Mesendoderm (in vitro differentiated cells): ENCODE measurements at regions not wholly inside any gene's neighbourhood (a gene's known extent, or its start where the extent isn't known, plus 50 kb on each side); places are given as distances from the start of the nearest gene placed in this dataset.

Source experiments
- DNase-seq: peaks from one replicate; pipeline ENCODE4 v3.0.0; 2013
- H2AK5ac ChIP-seq: 2 replicates; pipeline ENCODE4 v1.6.1; 2013; ENCODE audit warnings: low read length, inconsistent platforms
- H2BK120ac ChIP-seq: 2 replicates; pipeline ENCODE4 v1.6.1; 2013; ENCODE audit warnings: low read depth, mild to moderate bottlenecking, low read length, moderate library complexity, mixed read lengths
- H2BK15ac ChIP-seq: replicated peaks from 2 replicates; pipeline ENCODE4 v1.6.1; 2013; ENCODE audit warnings: low read depth, mild to moderate bottlenecking, moderate library complexity
- H2BK5ac ChIP-seq: 2 replicates; pipeline ENCODE4 v1.6.1; 2013; ENCODE audit warnings: low read length, inconsistent platforms
- H3K18ac ChIP-seq: 2 replicates; pipeline ENCODE4 v1.6.1; 2013; ENCODE audit warnings: mild to moderate bottlenecking, low read length, mixed read lengths
- H3K23ac ChIP-seq: one replicate; pipeline ENCODE4 v1.6.1; 2013; ENCODE audit warnings: low read length
- H3K27ac ChIP-seq: 2 replicates; pipeline ENCODE4 v1.5.1; 2013; ENCODE audit warnings: low read depth, mild to moderate bottlenecking, inconsistent platforms, low read length, moderate library complexity
- H3K27me3 ChIP-seq: 2 replicates; pipeline ENCODE4 v1.6.1; 2013; ENCODE audit warnings: low read length, control low read depth, mild to moderate bottlenecking, inconsistent platforms; ENCODE audit not compliant: insufficient read depth, poor library complexity
- H3K36me3 ChIP-seq: 2 replicates; pipeline ENCODE4 v1.6.1; 2013; ENCODE audit warnings: low read length, inconsistent platforms; ENCODE audit not compliant: control insufficient read depth, insufficient read depth
- H3K4ac ChIP-seq: one replicate; pipeline ENCODE4 v1.6.1; 2013; ENCODE audit warnings: low read depth, mild to moderate bottlenecking, low read length, moderate library complexity
- H3K4me1 ChIP-seq: 2 replicates; pipeline ENCODE4 v1.6.1; 2013; ENCODE audit warnings: low read depth, low read length, inconsistent platforms; ENCODE audit not compliant: control insufficient read depth
- H3K4me2 ChIP-seq: 2 replicates; pipeline ENCODE4 v1.6.1; 2013; ENCODE audit warnings: low read length
- H3K4me3 ChIP-seq: 2 replicates; pipeline ENCODE4 v1.5.1; 2013; ENCODE audit warnings: mild to moderate bottlenecking, low read length
- H3K56ac ChIP-seq: one replicate; pipeline ENCODE4 v1.6.1; 2013; ENCODE audit warnings: low read length
- H3K79me1 ChIP-seq: 2 replicates; pipeline ENCODE4 v1.6.1; 2013; ENCODE audit warnings: low read length, inconsistent platforms
- H3K79me2 ChIP-seq: 2 replicates; pipeline ENCODE4 v1.6.1; 2013; ENCODE audit warnings: mild to moderate bottlenecking, low read length; ENCODE audit not compliant: control insufficient read depth, insufficient read depth
- H3K9ac ChIP-seq: 2 replicates; pipeline ENCODE4 v1.6.1; 2013; ENCODE audit warnings: low read length, inconsistent platforms
- H4K5ac ChIP-seq: one replicate; pipeline ENCODE4 v1.6.1; 2013; ENCODE audit warnings: low read length
- H4K8ac ChIP-seq: one replicate; pipeline ENCODE4 v1.6.1; 2013; ENCODE audit warnings: low read depth, mild to moderate bottlenecking, control low read depth, low read length, moderate library complexity
- WGBS: extraction: QIAGEN DNeasy Blood & Tissue Kit; methylation state at CpG from one replicate; pipeline ENCODE4 v1.1.7; 2013; ENCODE audit warnings: low lambda C conversion rate, missing lambda C conversion rate; ENCODE audit not compliant: insufficient coverage; ENCODE audit errors: extremely low coverage; 5-methylcytosine and 5-hydroxymethylcytosine counted together

- Histone ChIP-seq H3K27me3 (no peaks in the 10 kb centered on the region), H3K4me1 (no peaks in the 10 kb centered on the region), H2BK15ac (no peak overlapping the region), H3K4me2 (no peak overlapping the region), H3K79me2 (no peaks in the 10 kb centered on the region), H4K5ac (no peak overlapping the region), H3K4ac (no peak overlapping the region), H3K9ac (no peak overlapping the region), H2BK120ac (no peak overlapping the region), H4K8ac (no peak overlapping the region), H3K56ac (no peak overlapping the region), H2AK5ac (no peak overlapping the region), H3K27ac (no peak overlapping the region), H3K4me3 (no peak overlapping the region), H3K18ac (no peak overlapping the region), H3K36me3 (no peaks in the 10 kb centered on the region), H3K79me1 (no peaks in the 10 kb centered on the region), H3K23ac (no peak overlapping the region), H2BK5ac (no peak overlapping the region)
- WGBS = no CpG with 5 or more reads among the region's 5 CpGs
- DNase-seq = no peak
Observed at GRCh38 chr5:98130261-98131035, 643.0 kb upstream of the RGMB start.

- Histone ChIP-seq H3K4ac (no peak overlapping the region), H3K79me1 (no peaks in the 10 kb centered on the region), H3K23ac (no peak overlapping the region), H3K79me2 (no peaks in the 10 kb centered on the region), H3K9ac (no peak overlapping the region), H3K18ac (no peak overlapping the region), H3K56ac (no peak overlapping the region), H3K4me3 (no peak overlapping the region), H3K36me3 (no peaks in the 10 kb centered on the region), H4K8ac (no peak overlapping the region), H3K4me2 (no peak overlapping the region), H2BK15ac (no peak overlapping the region), H3K4me1 (no peaks in the 10 kb centered on the region), H2BK5ac (no peak overlapping the region), H4K5ac (no peak overlapping the region), H2BK120ac (no peak overlapping the region), H3K27me3 (no peaks in the 10 kb centered on the region), H2AK5ac (no peak overlapping the region), H3K27ac (no peak overlapping the region)
- no peak for DNase-seq
- no CpG with 5 or more reads among the region's 1 CpG for WGBS
Observed at GRCh38 chr5:98144116-98144515, 629.3 kb upstream of the RGMB start.

GRCh38 chr5:98144710-98145109 lies 628.8 kb upstream of the RGMB start:
- H3K56ac ChIP-seq = no peak overlapping the region
- H2BK5ac ChIP-seq = no peak overlapping the region
- no peaks in the 10 kb centered on the region for H3K27me3 ChIP-seq
- no peak overlapping the region for H3K4ac ChIP-seq
- no peaks in the 10 kb centered on the region for H3K4me1 ChIP-seq
- no peak overlapping the region for H3K18ac ChIP-seq
- DNase-seq = no peak
- no peak overlapping the region for H2BK15ac ChIP-seq
- no peaks in the 10 kb centered on the region for H3K79me1 ChIP-seq
- H3K36me3 ChIP-seq = no peaks in the 10 kb centered on the region
- H3K4me3 ChIP-seq = no peak overlapping the region
- H3K23ac ChIP-seq = no peak overlapping the region
- H4K5ac ChIP-seq = no peak overlapping the region
- H4K8ac ChIP-seq = no peak overlapping the region
- no CpG with 5 or more reads among the region's 2 CpGs for WGBS
- H3K9ac ChIP-seq = no peak overlapping the region
- H3K27ac ChIP-seq = no peak overlapping the region
- H3K79me2 ChIP-seq = no peaks in the 10 kb centered on the region
- H2BK120ac ChIP-seq = no peak overlapping the region
- no peak overlapping the region for H2AK5ac ChIP-seq
- no peak overlapping the region for H3K4me2 ChIP-seq

- Histone ChIP-seq H3K4ac (no peak overlapping the region), H3K4me2 (no peak overlapping the region), H4K8ac (no peak overlapping the region), H2BK5ac (no peak overlapping the region), H3K4me1 (no peaks in the 10 kb centered on the region), H3K9ac (no peak overlapping the region), H3K27ac (no peak overlapping the region), H2BK15ac (no peak overlapping the region), H3K56ac (no peak overlapping the region), H3K4me3 (no peak overlapping the region), H2BK120ac (no peak overlapping the region), H3K36me3 (no peaks in the 10 kb centered on the region), H3K23ac (no peak overlapping the region), H2AK5ac (no peak overlapping the region), H4K5ac (no peak overlapping the region), H3K27me3 (no peaks in the 10 kb centered on the region), H3K79me2 (no peaks in the 10 kb centered on the region), H3K18ac (no peak overlapping the region), H3K79me1 (no peaks in the 10 kb centered on the region)
- no peak for DNase-seq
- WGBS = no CpG with 5 or more reads among the region's 4 CpGs
Observed at GRCh38 chr5:98157368-98157767, 616.1 kb upstream of the RGMB start.

GRCh38 chr5:98158440-98158839 lies 615.0 kb upstream of the RGMB start:
- Histone ChIP-seq H3K4me2 (no peak overlapping the region), H3K4me1 (no peaks in the 10 kb centered on the region), H3K18ac (no peak overlapping the region), H4K8ac (no peak overlapping the region), H2BK120ac (no peak overlapping the region), H3K4ac (no peak overlapping the region), H3K23ac (no peak overlapping the region), H3K4me3 (no peak overlapping the region), H3K9ac (no peak overlapping the region), H3K27ac (no peak overlapping the region), H4K5ac (no peak overlapping the region), H3K56ac (no peak overlapping the region), H2BK5ac (no peak overlapping the region), H3K79me1 (no peaks in the 10 kb centered on the region), H3K79me2 (no peaks in the 10 kb centered on the region), H3K36me3 (no peaks in the 10 kb centered on the region), H2AK5ac (no peak overlapping the region), H3K27me3 (no peaks in the 10 kb centered on the region), H2BK15ac (no peak overlapping the region)
- WGBS = no CpG with 5 or more reads among the region's 6 CpGs
- no peak for DNase-seq
